HG03439 (cell line): ENCODE measurements at regions not wholly inside any gene's neighbourhood (a gene's known extent, or its start where the extent isn't known, plus 50 kb on each side); places are given as distances from the start of the nearest gene placed in this dataset.
"Not testable (repeated sequence)": the region's sequence is repeated elsewhere in the genome, so short reads cannot be mapped to it uniquely, and the experiment has no call there.

Experiments
- ATAC-seq: cut with Tn5 transposase; IDR thresholded peaks from one replicate; pipeline ENCODE4 v1.9.1; 2021; ENCODE audit warnings: mild to moderate bottlenecking, moderate library complexity; ENCODE audit not compliant: unreplicated experiment

- ATAC-seq = no peak
Observed at GRCh38 chr14:23750357-23750756, 114.2 kb downstream of the DHRS2 start.

- ATAC-seq = no peak
Observed at GRCh38 chr14:23751616-23752015, 115.5 kb downstream of the DHRS2 start.

GRCh38 chr14:23763394-23763793, 127.2 kb downstream of the DHRS2 start:
- no peak for ATAC-seq

- no peak for ATAC-seq
Observed at GRCh38 chr14:23766737-23767401, 130.7 kb downstream of the DHRS2 start.

- not testable (repeated sequence) for ATAC-seq
Observed at GRCh38 chr14:23769221-23769728, 133.1 kb downstream of the DHRS2 start.

GRCh38 chr14:23773981-23774380, 137.8 kb downstream of the DHRS2 start:
- no peak for ATAC-seq

GRCh38 chr14:23776296-23776695, 140.1 kb downstream of the DHRS2 start:
- no peak for ATAC-seq

GRCh38 chr14:23785208-23785607, 149.0 kb downstream of the DHRS2 start:
- ATAC-seq = no peak

- ATAC-seq = no peak
Observed at GRCh38 chr14:23787436-23787835, 151.3 kb downstream of the DHRS2 start.

GRCh38 chr14:23789696-23790095, 153.5 kb downstream of the DHRS2 start:
- ATAC-seq = no peak

GRCh38 chr14:23793532-23793931, 157.4 kb downstream of the DHRS2 start:
- ATAC-seq = no peak

- no peak for ATAC-seq
Observed at GRCh38 chr14:23800811-23801210, 152.8 kb upstream of the DHRS4 start.

GRCh38 chr14:23801766-23802165, 151.8 kb upstream of the DHRS4 start:
- ATAC-seq = no peak

GRCh38 chr14:23804817-23805216, 148.8 kb upstream of the DHRS4 start:
- no peak for ATAC-seq

- no peak for ATAC-seq
Observed at GRCh38 chr14:23805761-23806160, 147.8 kb upstream of the DHRS4 start.

GRCh38 chr14:23814527-23815256, 138.9 kb upstream of the DHRS4 start:
- ATAC-seq = no peak

GRCh38 chr14:23816371-23816770, 137.2 kb upstream of the DHRS4 start:
- no peak for ATAC-seq

- no peak for ATAC-seq
Observed at GRCh38 chr14:23817164-23817767, 136.3 kb upstream of the DHRS4 start.

- no peak for ATAC-seq
Observed at GRCh38 chr14:23827100-23827892, 126.3 kb upstream of the DHRS4 start.

- ATAC-seq = no peak
Observed at GRCh38 chr14:23828001-23828400, 125.6 kb upstream of the DHRS4 start.

- no peak for ATAC-seq
Observed at GRCh38 chr14:23828616-23829015, 125.0 kb upstream of the DHRS4 start.
